Mucosa of descending colon (tissue), 3 donors: ENCODE measurements at regions not wholly inside any gene's neighbourhood (a gene's known extent, or its start where the extent isn't known, plus 50 kb on each side); places are given as distances from the start of the nearest gene placed in this dataset.

ENCODE experiments used
- ATAC-seq: fragments of 200-7000 bp; cut with Tn5 transposase; one replicate; pipeline ENCODE4 v1.9.1; 2020; ENCODE audit warnings: mild to moderate bottlenecking, moderate library complexity
- DNase-seq, 3 donors: peaks; one replicate each; pipeline ENCODE4 v3.0.0-alpha.2; 2020
- H3K36me3 ChIP-seq: fragments of 200-600 bp; one replicate; pipeline ENCODE4 v1.8.0; 2021; ENCODE audit warnings: low read depth, mild to moderate bottlenecking
- H3K4me1 ChIP-seq: fragments of 200-600 bp; one replicate; pipeline ENCODE4 v1.8.0; 2021; ENCODE audit warnings: low read depth, mild to moderate bottlenecking
- H3K4me3 ChIP-seq: fragments of 200-600 bp; one replicate; pipeline ENCODE4 v1.8.0; 2021; ENCODE audit warnings: mild to moderate bottlenecking
- H3K9me3 ChIP-seq: fragments of 200-600 bp; one replicate; pipeline ENCODE4 v1.8.0; 2021; ENCODE audit warnings: mild to moderate bottlenecking
- CTCF ChIP-seq: fragments of 200-600 bp; IDR thresholded peaks from one replicate; pipeline ENCODE4 v1.8.0; 2022; ENCODE audit warnings: antibody characterized with exemption, mild to moderate bottlenecking
- intact Hi-C, 2 donors: fragments of 100-400 bp; cut with DNase I in 1 of 2; cut with micrococcal nuclease in 1 of 2; formaldehyde crosslinking; loops; one replicate each; pipeline versions ENCODE4 v1.11.0 to v1.11.1; 2022; cut with DNase I, micrococcal nuclease
- donor health status: DM: no; HTN: no; CAD: no; lungs with moderate emphysema.
- donor health status: DM: no; HTN: no; CAD: no.
- donor health status: DM: no; HTN: yes; CAD: no.

- no peak for ATAC-seq
- intact Hi-C loops = no loop called here
- no peaks in the 10 kb centered on the region for H3K36me3 ChIP-seq
These were observed 494.8 kb downstream of the SHQ1 start for GRCh38 chr3:72353236-72354128.

GRCh38 chr3:72352176-72352575 lies 496.1 kb downstream of the SHQ1 start:
- Histone ChIP-seq H3K4me1 (peaks cover 3% of the 10 kb centered on the region), H3K9me3 (no peaks in the 10 kb centered on the region), H3K4me3 (no peak overlapping the region), H3K36me3 (no peaks in the 10 kb centered on the region)
- ATAC-seq (no peak), DNase-seq (no peak)
- no peak for TF ChIP-seq CTCF
- intact Hi-C loops = no loop called here

More at GRCh38 chr3:72353236-72354128, 494.8 kb downstream of the SHQ1 start:
- DNase-seq = no peak
- H3K9me3 ChIP-seq = no peaks in the 10 kb centered on the region
- no peak for TF ChIP-seq CTCF
- H3K4me1 ChIP-seq = no peaks in the 10 kb centered on the region
- no peak overlapping the region for H3K4me3 ChIP-seq

- intact Hi-C loops = no loop called here
- peaks cover 3% of the 10 kb centered on the region for H3K4me1 ChIP-seq
- TF ChIP-seq CTCF = no peak
- no peak for DNase-seq
- H3K4me3 ChIP-seq = no peak overlapping the region
- H3K9me3 ChIP-seq = no peaks in the 10 kb centered on the region
- H3K36me3 ChIP-seq = no peaks in the 10 kb centered on the region
- no peak for ATAC-seq
These were observed 496.7 kb downstream of the SHQ1 start for GRCh38 chr3:72351536-72351935.

- Histone ChIP-seq H3K4me3 (no peak overlapping the region), H3K4me1 (peaks cover 3% of the 10 kb centered on the region), H3K9me3 (no peaks in the 10 kb centered on the region), H3K36me3 (no peaks in the 10 kb centered on the region)
- intact Hi-C loops = no loop called here
- TF ChIP-seq CTCF = no peak
- ATAC-seq (no peak), DNase-seq (no peak)
These were observed 497.3 kb downstream of the SHQ1 start for GRCh38 chr3:72350761-72351505.

- intact Hi-C loops = no loop called here
- no peak for DNase-seq
- TF ChIP-seq CTCF = no peak
- Histone ChIP-seq H3K36me3 (no peaks in the 10 kb centered on the region), H3K4me3 (no peak overlapping the region), H3K9me3 (no peaks in the 10 kb centered on the region), H3K4me1 (peaks cover 3% of the 10 kb centered on the region)
- no peak for ATAC-seq
These were observed 499.9 kb downstream of the SHQ1 start for GRCh38 chr3:72348357-72348756.
